OCI-LY3 (cell line): ENCODE measurements at regions not wholly inside any gene's neighbourhood (a gene's known extent, or its start where the extent isn't known, plus 50 kb on each side); places are given as distances from the start of the nearest gene placed in this dataset.

Source experiments
- EZH2phosphoT487 ChIP-seq: fragments of 200-600 bp; shearing (Covaris generic); IDR thresholded peaks from 2 replicates; pipeline ENCODE4 v1.6.1; 2018; ENCODE audit warnings: antibody characterized with exemption, mixed run types, low read depth
- TF ChIP-seq, protein P1 (sequence below): fragments of 200-600, 300-600 bp; sonication (generic); IDR thresholded peaks from 2 replicates; pipeline ENCODE4 v1.5.1; 2014; ENCODE audit warnings: antibody characterized with exemption, low read length, low read depth

DNA sequence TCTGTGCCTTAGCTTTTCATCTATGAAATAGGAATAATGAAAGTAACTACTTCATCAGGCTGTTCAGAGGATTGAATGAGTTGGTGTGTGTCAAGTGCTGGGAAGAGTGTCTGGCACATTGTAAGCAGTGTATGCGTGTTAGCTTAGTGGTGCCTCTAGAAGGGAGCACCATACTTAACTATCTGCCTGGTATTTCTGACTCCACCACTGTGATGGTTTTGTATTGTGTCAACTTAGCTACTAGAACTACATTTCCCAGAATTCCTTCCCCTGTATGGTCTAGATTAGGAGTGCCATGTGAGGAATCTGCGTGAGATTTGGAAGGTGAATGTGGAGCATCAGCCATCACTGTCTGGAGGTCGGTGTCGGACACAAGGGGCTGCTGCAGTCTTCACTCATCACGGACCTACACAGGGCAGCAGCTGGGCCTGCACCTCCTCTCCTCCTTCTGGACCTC, 115.4 kb upstream of the GALNT15 start:
- TF ChIP-seq, protein P1, sequence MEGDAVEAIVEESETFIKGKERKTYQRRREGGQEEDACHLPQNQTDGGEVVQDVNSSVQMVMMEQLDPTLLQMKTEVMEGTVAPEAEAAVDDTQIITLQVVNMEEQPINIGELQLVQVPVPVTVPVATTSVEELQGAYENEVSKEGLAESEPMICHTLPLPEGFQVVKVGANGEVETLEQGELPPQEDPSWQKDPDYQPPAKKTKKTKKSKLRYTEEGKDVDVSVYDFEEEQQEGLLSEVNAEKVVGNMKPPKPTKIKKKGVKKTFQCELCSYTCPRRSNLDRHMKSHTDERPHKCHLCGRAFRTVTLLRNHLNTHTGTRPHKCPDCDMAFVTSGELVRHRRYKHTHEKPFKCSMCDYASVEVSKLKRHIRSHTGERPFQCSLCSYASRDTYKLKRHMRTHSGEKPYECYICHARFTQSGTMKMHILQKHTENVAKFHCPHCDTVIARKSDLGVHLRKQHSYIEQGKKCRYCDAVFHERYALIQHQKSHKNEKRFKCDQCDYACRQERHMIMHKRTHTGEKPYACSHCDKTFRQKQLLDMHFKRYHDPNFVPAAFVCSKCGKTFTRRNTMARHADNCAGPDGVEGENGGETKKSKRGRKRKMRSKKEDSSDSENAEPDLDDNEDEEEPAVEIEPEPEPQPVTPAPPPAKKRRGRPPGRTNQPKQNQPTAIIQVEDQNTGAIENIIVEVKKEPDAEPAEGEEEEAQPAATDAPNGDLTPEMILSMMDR, result no peak
- no peak for TF ChIP-seq EZH2phosphoT487
